ENCODE measurements at regions not wholly inside any gene's neighbourhood (a gene's known extent, or its start where the extent isn't known, plus 50 kb on each side); places are given as distances from the start of the nearest gene placed in this dataset.

- TF ChIP-seq, protein P1, sequence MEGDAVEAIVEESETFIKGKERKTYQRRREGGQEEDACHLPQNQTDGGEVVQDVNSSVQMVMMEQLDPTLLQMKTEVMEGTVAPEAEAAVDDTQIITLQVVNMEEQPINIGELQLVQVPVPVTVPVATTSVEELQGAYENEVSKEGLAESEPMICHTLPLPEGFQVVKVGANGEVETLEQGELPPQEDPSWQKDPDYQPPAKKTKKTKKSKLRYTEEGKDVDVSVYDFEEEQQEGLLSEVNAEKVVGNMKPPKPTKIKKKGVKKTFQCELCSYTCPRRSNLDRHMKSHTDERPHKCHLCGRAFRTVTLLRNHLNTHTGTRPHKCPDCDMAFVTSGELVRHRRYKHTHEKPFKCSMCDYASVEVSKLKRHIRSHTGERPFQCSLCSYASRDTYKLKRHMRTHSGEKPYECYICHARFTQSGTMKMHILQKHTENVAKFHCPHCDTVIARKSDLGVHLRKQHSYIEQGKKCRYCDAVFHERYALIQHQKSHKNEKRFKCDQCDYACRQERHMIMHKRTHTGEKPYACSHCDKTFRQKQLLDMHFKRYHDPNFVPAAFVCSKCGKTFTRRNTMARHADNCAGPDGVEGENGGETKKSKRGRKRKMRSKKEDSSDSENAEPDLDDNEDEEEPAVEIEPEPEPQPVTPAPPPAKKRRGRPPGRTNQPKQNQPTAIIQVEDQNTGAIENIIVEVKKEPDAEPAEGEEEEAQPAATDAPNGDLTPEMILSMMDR (IDR thresholded peaks at IDR 0.05; ENCODE audit: insufficient read depth, low read length, poor library complexity, severe bottlenecking): no peak
- no peak for TF ChIP-seq EZH2phosphoT487 (conservative IDR thresholded peaks at IDR 0.05; ENCODE audit: low read length)
Measured at GRCh38 chr7:155992974-155993373, 180.7 kb upstream of the SHH start.
